Endodermal cell (in vitro differentiated cells): ENCODE measurements at regions not wholly inside any gene's neighbourhood (a gene's known extent, or its start where the extent isn't known, plus 50 kb on each side); places are given as distances from the start of the nearest gene placed in this dataset.

Experiments
- DNase-seq: peaks from one replicate; pipeline ENCODE4 v3.0.0-alpha.2; 2017
- H3K27ac ChIP-seq: 2 replicates; pipeline ENCODE4 v1.5.1; 2013; ENCODE audit warnings: mild to moderate bottlenecking, low read depth, low read length, moderate library complexity
- H3K27me3 ChIP-seq: 2 replicates; pipeline ENCODE4 v1.6.1; 2013; ENCODE audit warnings: mild to moderate bottlenecking, low read length, moderate library complexity; ENCODE audit not compliant: insufficient read depth, control insufficient read depth, poor library complexity, severe bottlenecking
- H3K36me3 ChIP-seq: 2 replicates; pipeline ENCODE4 v1.7.0; 2013; ENCODE audit warnings: mild to moderate bottlenecking, low read length, moderate library complexity; ENCODE audit not compliant: control insufficient read depth, insufficient read depth
- H3K4me1 ChIP-seq: one replicate; pipeline ENCODE4 v1.7.0; 2013; ENCODE audit warnings: low read length; ENCODE audit not compliant: control insufficient read depth, insufficient read depth
- H3K4me3 ChIP-seq: 2 replicates; pipeline ENCODE4 v1.5.1; 2013; ENCODE audit warnings: mild to moderate bottlenecking, low read length, moderate library complexity
- H3K9ac ChIP-seq: 2 replicates; pipeline ENCODE4 v1.6.1; 2013; ENCODE audit warnings: mild to moderate bottlenecking, low read length, moderate library complexity; ENCODE audit not compliant: poor library complexity, severe bottlenecking; ENCODE audit errors: extremely low read depth
- H3K9me3 ChIP-seq: 2 replicates; pipeline ENCODE4 v1.6.1; 2013; ENCODE audit warnings: mild to moderate bottlenecking, low read length, moderate library complexity; ENCODE audit not compliant: control insufficient read depth
- H3K27ac Mint-ChIP-seq: 2 replicates; pipeline ENCODE4 v1.8.0; 2020; ENCODE audit warnings: mixed read lengths
- H3K27me3 Mint-ChIP-seq: 2 replicates; pipeline ENCODE4 v1.8.0; 2021; ENCODE audit warnings: mild to moderate bottlenecking, mixed read lengths; ENCODE audit not compliant: insufficient read depth
- H3K36me3 Mint-ChIP-seq: 2 replicates; pipeline ENCODE4 v1.8.0; 2020; ENCODE audit warnings: low read depth, mixed read lengths
- H3K4me1 Mint-ChIP-seq: 2 replicates; pipeline ENCODE4 v1.8.0; 2020; ENCODE audit warnings: mixed read lengths
- H3K4me3 Mint-ChIP-seq: 2 replicates; pipeline ENCODE4 v1.8.0; 2020; ENCODE audit warnings: mild to moderate bottlenecking, moderate library complexity, mixed read lengths
- H3K9me3 Mint-ChIP-seq: 2 replicates; pipeline ENCODE4 v1.8.0; 2020; ENCODE audit warnings: mild to moderate bottlenecking, mixed read lengths
- CTCF ChIP-seq: fragments of 200-600 bp; sonication (generic); conservative IDR thresholded peaks from 2 replicates; pipeline ENCODE4 v1.5.0; 2021; ENCODE audit warnings: antibody characterized with exemption, mild to moderate bottlenecking
- WGBS, 2 experiments: methylation state at CpG; one replicate each; pipeline versions ENCODE4 v1.1.5 to v1.1.7; 2013; ENCODE audit warnings: missing lambda C conversion rate in 2 of 2, mixed read lengths in 1 of 2; ENCODE audit not compliant: insufficient coverage in 1 of 2, insufficient read length in 1 of 2; 5-methylcytosine and 5-hydroxymethylcytosine counted together

- H3K4me1 Mint-ChIP-seq = peaks cover 6% of the 10 kb centered on the region
- WGBS, 2 experiments = 94% methylated on average over 2 of the region's 2 CpGs
- Histone ChIP-seq H3K9me3 (no peaks in the 10 kb centered on the region), H3K27ac (no peak overlapping the region), H3K4me1 (no peaks in the 10 kb centered on the region), H3K27me3 (no peaks in the 10 kb centered on the region), H3K9ac (no peak overlapping the region), H3K4me3 (no peak overlapping the region), H3K36me3 (no peaks in the 10 kb centered on the region)
- no peak for DNase-seq
- H3K9me3 Mint-ChIP-seq = no peaks in the 10 kb centered on the region
- no peaks in the 10 kb centered on the region for H3K27me3 Mint-ChIP-seq
- no peak for TF ChIP-seq CTCF
- H3K36me3 Mint-ChIP-seq = no peaks in the 10 kb centered on the region
- H3K4me3 Mint-ChIP-seq = no peak overlapping the region
- no peak overlapping the region for H3K27ac Mint-ChIP-seq
Observed at GRCh38 chr10:9926881-9927280, 1090.8 kb upstream of the CELF2 start.

DNA sequence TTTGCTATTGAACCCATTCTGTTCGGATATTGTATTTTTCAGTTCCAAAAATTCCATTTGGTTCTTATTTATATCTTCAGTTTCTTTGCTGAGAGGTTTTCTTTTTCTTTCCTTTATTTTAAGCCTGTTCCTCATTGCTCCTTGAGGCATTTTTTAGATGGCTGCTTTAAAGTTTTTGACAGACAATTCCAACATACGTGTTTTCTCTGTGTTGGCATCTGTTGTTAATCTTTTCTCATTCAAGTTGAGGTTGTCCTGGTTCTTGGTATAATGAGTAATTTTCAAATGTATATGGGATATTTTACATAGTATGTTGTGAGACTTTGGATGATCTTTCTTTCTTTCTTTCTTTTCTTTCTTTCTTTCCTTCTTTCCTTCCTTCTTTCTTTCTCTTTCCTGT is 1078.0 kb upstream of the CELF2 start:
- H3K4me1 Mint-ChIP-seq = no peaks in the 10 kb centered on the region
- no peak overlapping the region for H3K27ac ChIP-seq
- H3K4me3 ChIP-seq = no peak overlapping the region
- H3K4me3 Mint-ChIP-seq = no peak overlapping the region
- H3K36me3 Mint-ChIP-seq = no peaks in the 10 kb centered on the region
- H3K27ac Mint-ChIP-seq = no peak overlapping the region
- H3K27me3 ChIP-seq = no peaks in the 10 kb centered on the region
- no peaks in the 10 kb centered on the region for H3K4me1 ChIP-seq
- WGBS, 2 experiments = 98 to 100% methylated on average over 1 to 2 of the region's 2 CpGs
- no peaks in the 10 kb centered on the region for H3K36me3 ChIP-seq
- H3K9ac ChIP-seq = no peak overlapping the region
- H3K27me3 Mint-ChIP-seq = no peaks in the 10 kb centered on the region
- TF ChIP-seq CTCF = no peak
- no peaks in the 10 kb centered on the region for H3K9me3 Mint-ChIP-seq
- H3K9me3 ChIP-seq = no peaks in the 10 kb centered on the region
- no peak for DNase-seq

DNA sequence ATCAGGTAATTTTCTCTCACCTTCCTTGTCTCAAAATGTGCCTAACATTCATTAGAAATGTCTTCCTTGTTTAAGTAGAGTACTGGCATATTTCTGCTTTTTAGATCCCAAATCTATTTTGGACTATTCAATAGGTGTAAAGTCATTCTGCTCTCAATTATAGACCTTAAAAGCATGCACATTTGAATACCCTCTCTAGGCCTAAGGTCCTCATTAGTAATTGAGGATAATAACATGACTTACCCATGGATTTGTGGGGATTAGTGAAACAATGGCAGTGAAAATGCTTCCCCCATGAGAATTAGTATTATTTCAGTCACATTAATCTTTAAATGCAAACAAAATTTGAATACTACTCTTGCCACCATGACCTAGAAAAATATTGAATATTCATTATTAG is 1073.0 kb upstream of the CELF2 start:
- no peaks in the 10 kb centered on the region for H3K9me3 ChIP-seq
- no peaks in the 10 kb centered on the region for H3K4me1 ChIP-seq
- no peak for DNase-seq
- no peak overlapping the region for H3K27ac Mint-ChIP-seq
- H3K4me3 ChIP-seq = no peak overlapping the region
- no peak overlapping the region for H3K27ac ChIP-seq
- no peak for TF ChIP-seq CTCF
- no peaks in the 10 kb centered on the region for H3K27me3 ChIP-seq
- no peaks in the 10 kb centered on the region for H3K9me3 Mint-ChIP-seq
- no peak overlapping the region for H3K4me3 Mint-ChIP-seq
- H3K36me3 ChIP-seq = no peaks in the 10 kb centered on the region
- no peak overlapping the region for H3K9ac ChIP-seq
- H3K4me1 Mint-ChIP-seq = no peaks in the 10 kb centered on the region
- H3K27me3 Mint-ChIP-seq = no peaks in the 10 kb centered on the region
- H3K36me3 Mint-ChIP-seq = no peaks in the 10 kb centered on the region
